ENCODE measurements at regions not wholly inside any gene's neighbourhood (a gene's known extent, or its start where the extent isn't known, plus 50 kb on each side); places are given as distances from the start of the nearest gene placed in this dataset.
"Not testable (repeated sequence)": the region's sequence is repeated elsewhere in the genome, so short reads cannot be mapped to it uniquely, and the experiment has no call there.

DNA sequence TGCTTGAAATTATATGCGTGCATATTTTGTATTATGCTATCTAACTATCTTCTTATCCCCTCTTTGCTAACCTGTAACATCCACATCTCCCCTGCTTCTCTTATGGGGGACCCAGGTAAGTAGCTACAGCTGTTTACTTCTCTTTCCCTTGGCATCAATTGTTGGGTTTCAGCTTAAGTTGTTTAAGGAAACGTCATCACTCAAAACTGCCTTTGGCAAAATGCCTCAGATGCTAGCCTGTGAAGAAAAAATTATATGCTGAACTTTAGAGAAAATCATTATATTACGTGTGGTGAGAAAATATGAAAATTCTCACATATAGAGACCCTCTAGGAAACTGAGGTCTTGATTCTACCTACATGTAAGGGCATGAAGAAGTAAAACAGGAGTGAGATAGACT lies 447.0 kb upstream of the NECTIN3 start (continued):
- no peak for TF ChIP-seq JAZF1 (CRISPR knock-in tag; IDR thresholded peaks at IDR 0.05)
- TF ChIP-seq SOX15 (CRISPR knock-in tag; IDR thresholded peaks at IDR 0.05): no peak
- no peak for TF ChIP-seq ZNF232 (CRISPR knock-in tag; IDR thresholded peaks at IDR 0.05)

DNA sequence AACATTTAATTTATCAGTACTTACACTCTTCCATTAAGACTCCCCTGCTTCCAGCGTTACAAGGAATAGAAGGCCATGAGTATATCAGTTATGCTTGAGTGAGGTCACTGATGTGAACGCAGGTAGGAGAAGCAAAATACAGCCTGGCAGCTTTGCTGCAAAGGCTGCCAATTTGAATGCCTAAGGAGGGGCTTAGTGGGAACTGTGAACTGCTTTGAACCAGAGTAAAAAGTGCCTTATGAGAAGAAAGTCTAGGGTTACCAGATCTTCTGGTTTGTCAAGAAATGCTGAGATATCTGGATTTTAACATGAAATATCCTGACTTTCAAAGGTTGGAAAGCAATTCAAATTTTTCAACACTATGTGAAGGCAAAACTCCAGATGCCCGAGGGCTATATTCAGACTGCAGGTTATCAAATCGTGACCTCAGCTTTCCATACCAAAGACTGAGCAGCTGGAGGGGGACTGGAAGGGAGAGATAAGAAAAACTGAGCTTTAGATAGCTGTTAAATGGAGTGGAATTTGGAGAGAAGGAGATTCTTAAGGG lies 446.3 kb upstream of the NECTIN3 start:
- ATAC-seq: peak; percentile 55
- Mint-ChIP-seq H3K4me3 (no peak overlapping the region), H3K4me1 (peaks cover 13% of the 10 kb centered on the region), H3K9me3 (peaks cover 8% of the 10 kb centered on the region), H3K27ac (no peak overlapping the region; the same call in 1 of the 2 replicates), H3K36me3 (no peaks in the 10 kb centered on the region), H3K27me3 (ENCODE audit: low read depth) (no peaks in the 10 kb centered on the region)
- TF ChIP-seq GRHL2 (CRISPR knock-in tag; IDR thresholded peaks at IDR 0.05; ENCODE audit: insufficient replicate concordance, severe bottlenecking) (no peak), GABPB1 (CRISPR knock-in tag; IDR thresholded peaks at IDR 0.05) (no peak), ZNF416 (CRISPR knock-in tag; IDR thresholded peaks at IDR 0.05) (no peak)
- TF ChIP-seq, protein P1, sequence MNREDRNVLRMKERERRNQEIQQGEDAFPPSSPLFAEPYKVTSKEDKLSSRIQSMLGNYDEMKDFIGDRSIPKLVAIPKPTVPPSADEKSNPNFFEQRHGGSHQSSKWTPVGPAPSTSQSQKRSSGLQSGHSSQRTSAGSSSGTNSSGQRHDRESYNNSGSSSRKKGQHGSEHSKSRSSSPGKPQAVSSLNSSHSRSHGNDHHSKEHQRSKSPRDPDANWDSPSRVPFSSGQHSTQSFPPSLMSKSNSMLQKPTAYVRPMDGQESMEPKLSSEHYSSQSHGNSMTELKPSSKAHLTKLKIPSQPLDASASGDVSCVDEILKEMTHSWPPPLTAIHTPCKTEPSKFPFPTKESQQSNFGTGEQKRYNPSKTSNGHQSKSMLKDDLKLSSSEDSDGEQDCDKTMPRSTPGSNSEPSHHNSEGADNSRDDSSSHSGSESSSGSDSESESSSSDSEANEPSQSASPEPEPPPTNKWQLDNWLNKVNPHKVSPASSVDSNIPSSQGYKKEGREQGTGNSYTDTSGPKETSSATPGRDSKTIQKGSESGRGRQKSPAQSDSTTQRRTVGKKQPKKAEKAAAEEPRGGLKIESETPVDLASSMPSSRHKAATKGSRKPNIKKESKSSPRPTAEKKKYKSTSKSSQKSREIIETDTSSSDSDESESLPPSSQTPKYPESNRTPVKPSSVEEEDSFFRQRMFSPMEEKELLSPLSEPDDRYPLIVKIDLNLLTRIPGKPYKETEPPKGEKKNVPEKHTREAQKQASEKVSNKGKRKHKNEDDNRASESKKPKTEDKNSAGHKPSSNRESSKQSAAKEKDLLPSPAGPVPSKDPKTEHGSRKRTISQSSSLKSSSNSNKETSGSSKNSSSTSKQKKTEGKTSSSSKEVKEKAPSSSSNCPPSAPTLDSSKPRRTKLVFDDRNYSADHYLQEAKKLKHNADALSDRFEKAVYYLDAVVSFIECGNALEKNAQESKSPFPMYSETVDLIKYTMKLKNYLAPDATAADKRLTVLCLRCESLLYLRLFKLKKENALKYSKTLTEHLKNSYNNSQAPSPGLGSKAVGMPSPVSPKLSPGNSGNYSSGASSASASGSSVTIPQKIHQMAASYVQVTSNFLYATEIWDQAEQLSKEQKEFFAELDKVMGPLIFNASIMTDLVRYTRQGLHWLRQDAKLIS (CRISPR knock-in tag; IDR thresholded peaks at IDR 0.05; ENCODE audit: borderline replicate concordance): no peak
- TF ChIP-seq, protein P2, sequence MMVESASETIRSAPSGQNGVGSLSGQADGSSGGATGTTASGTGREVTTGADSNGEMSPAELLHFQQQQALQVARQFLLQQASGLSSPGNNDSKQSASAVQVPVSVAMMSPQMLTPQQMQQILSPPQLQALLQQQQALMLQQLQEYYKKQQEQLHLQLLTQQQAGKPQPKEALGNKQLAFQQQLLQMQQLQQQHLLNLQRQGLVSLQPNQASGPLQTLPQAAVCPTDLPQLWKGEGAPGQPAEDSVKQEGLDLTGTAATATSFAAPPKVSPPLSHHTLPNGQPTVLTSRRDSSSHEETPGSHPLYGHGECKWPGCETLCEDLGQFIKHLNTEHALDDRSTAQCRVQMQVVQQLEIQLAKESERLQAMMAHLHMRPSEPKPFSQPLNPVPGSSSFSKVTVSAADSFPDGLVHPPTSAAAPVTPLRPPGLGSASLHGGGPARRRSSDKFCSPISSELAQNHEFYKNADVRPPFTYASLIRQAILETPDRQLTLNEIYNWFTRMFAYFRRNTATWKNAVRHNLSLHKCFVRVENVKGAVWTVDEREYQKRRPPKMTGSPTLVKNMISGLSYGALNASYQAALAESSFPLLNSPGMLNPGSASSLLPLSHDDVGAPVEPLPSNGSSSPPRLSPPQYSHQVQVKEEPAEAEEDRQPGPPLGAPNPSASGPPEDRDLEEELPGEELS (CRISPR knock-in tag; IDR thresholded peaks at IDR 0.05): no peak
- TF ChIP-seq, protein P3, sequence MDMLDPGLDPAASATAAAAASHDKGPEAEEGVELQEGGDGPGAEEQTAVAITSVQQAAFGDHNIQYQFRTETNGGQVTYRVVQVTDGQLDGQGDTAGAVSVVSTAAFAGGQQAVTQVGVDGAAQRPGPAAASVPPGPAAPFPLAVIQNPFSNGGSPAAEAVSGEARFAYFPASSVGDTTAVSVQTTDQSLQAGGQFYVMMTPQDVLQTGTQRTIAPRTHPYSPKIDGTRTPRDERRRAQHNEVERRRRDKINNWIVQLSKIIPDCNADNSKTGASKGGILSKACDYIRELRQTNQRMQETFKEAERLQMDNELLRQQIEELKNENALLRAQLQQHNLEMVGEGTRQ (CRISPR knock-in tag; IDR thresholded peaks at IDR 0.05): no peak
- ChIA-PET CTCF (no interaction called here), POLR2A (no interaction called here)
- DNase-seq (ENCODE audit: low spot score): no peak

DNA sequence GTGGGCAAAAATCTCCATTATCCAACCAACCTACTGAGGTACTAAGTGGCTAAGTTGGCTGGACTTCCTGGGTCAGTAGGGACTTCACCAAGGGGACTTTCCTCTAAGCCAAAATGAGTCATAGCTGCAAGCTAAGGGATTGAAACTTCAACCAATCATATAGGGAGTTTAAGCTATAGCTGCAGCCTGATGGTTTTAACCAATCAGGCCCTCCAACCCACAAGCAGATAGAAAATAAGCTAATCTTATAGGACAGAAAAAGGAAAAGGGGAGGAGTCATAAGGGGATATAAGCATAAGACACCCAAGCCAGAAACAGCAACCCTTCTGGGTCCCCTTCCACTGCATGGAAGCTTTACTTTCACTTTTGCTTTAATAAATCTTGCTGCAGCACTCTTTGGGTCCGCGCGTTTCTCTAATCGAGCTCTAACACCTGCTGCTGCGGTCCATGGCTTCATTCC lies 444.9 kb upstream of the NECTIN3 start:
- CTCF ChIA-PET; DNase-seq (ENCODE audit: low spot score): not testable (repeated sequence)

DNA sequence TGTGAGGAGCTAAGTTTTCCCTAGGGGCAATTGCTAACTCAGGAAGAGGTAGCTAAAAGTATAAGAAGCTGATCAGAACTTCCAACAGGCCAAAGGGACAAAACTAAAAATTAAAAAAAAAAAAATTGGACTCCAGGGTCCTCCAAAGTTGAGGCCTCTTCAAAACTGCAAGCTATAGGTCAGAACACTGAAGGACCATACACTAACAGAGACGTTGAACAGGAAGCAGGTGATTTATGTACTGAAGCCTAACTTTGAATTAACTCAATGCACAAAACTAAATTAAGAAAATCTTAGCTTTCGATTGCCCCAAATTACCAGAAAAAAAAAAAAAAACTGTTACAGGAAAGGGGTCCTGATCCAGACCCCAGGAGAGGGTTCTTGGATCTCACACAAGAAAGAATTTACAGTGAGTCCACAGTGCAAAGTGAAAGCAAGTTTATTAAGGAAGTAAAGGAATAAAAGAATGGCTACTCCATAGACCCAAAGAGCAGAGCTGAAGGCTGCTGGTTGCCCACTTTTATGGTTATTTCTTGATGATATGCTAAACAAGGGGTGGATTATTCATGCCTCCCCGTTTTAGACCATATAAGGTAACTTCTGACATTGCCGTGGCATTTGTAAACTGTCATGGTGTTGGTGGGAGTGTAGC lies 442.8 kb upstream of the NECTIN3 start:
- no peaks in the 10 kb centered on the region for H3K27me3 Mint-ChIP-seq (ENCODE audit: low read depth)
- ATAC-seq: no peak
- no peak overlapping the region for H3K27ac Mint-ChIP-seq
- H3K4me3 Mint-ChIP-seq: no peak overlapping the region
- peaks cover 17% of the 10 kb centered on the region for H3K9me3 Mint-ChIP-seq
- ChIA-PET POLR2A (interaction anchor here (0.7 kb wide), 1 partner anchor 910 kb away, joined by 5 read pairs; no protein-coding TSS in a partner anchor), CTCF (no interaction called here)
- H3K36me3 Mint-ChIP-seq: peaks cover 3% of the 10 kb centered on the region
- peaks cover 13% of the 10 kb centered on the region for H3K4me1 Mint-ChIP-seq
- no peak for DNase-seq (ENCODE audit: low spot score)
- TF ChIP-seq GRHL2 (CRISPR knock-in tag; IDR thresholded peaks at IDR 0.05; ENCODE audit: insufficient replicate concordance, severe bottlenecking) (no peak), FOXP1 (CRISPR knock-in tag; IDR thresholded peaks at IDR 0.05; ENCODE audit: borderline replicate concordance) (no peak), PRRX2 (CRISPR knock-in tag; IDR thresholded peaks at IDR 0.05) (no peak), FOXK1 (CRISPR knock-in tag; IDR thresholded peaks at IDR 0.05) (no peak)
- TF ChIP-seq, protein P3 (CRISPR knock-in tag; IDR thresholded peaks at IDR 0.05): no peak
- TF ChIP-seq, protein P4, sequence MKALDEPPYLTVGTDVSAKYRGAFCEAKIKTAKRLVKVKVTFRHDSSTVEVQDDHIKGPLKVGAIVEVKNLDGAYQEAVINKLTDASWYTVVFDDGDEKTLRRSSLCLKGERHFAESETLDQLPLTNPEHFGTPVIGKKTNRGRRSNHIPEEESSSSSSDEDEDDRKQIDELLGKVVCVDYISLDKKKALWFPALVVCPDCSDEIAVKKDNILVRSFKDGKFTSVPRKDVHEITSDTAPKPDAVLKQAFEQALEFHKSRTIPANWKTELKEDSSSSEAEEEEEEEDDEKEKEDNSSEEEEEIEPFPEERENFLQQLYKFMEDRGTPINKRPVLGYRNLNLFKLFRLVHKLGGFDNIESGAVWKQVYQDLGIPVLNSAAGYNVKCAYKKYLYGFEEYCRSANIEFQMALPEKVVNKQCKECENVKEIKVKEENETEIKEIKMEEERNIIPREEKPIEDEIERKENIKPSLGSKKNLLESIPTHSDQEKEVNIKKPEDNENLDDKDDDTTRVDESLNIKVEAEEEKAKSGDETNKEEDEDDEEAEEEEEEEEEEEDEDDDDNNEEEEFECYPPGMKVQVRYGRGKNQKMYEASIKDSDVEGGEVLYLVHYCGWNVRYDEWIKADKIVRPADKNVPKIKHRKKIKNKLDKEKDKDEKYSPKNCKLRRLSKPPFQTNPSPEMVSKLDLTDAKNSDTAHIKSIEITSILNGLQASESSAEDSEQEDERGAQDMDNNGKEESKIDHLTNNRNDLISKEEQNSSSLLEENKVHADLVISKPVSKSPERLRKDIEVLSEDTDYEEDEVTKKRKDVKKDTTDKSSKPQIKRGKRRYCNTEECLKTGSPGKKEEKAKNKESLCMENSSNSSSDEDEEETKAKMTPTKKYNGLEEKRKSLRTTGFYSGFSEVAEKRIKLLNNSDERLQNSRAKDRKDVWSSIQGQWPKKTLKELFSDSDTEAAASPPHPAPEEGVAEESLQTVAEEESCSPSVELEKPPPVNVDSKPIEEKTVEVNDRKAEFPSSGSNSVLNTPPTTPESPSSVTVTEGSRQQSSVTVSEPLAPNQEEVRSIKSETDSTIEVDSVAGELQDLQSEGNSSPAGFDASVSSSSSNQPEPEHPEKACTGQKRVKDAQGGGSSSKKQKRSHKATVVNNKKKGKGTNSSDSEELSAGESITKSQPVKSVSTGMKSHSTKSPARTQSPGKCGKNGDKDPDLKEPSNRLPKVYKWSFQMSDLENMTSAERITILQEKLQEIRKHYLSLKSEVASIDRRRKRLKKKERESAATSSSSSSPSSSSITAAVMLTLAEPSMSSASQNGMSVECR (CRISPR knock-in tag; IDR thresholded peaks at IDR 0.05; ENCODE audit: borderline replicate concordance): no peak
- TF ChIP-seq, protein P5, sequence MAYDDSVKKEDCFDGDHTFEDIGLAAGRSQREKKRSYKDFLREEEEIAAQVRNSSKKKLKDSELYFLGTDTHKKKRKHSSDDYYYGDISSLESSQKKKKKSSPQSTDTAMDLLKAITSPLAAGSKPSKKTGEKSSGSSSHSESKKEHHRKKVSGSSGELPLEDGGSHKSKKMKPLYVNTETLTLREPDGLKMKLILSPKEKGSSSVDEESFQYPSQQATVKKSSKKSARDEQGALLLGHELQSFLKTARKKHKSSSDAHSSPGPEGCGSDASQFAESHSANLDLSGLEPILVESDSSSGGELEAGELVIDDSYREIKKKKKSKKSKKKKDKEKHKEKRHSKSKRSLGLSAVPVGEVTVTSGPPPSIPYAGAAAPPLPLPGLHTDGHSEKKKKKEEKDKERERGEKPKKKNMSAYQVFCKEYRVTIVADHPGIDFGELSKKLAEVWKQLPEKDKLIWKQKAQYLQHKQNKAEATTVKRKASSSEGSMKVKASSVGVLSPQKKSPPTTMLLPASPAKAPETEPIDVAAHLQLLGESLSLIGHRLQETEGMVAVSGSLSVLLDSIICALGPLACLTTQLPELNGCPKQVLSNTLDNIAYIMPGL (CRISPR knock-in tag; IDR thresholded peaks at IDR 0.05): no peak

More for the DNA sequence above, 444.9 kb upstream of the NECTIN3 start:
- H3K4me3 Mint-ChIP-seq; H3K27ac Mint-ChIP-seq; ATAC-seq; H3K27me3 Mint-ChIP-seq (ENCODE audit: low read depth); H3K36me3 Mint-ChIP-seq; POLR2A ChIA-PET: not testable (repeated sequence)
- H3K4me1 Mint-ChIP-seq: peaks cover 13% of the 10 kb centered on the region
- peaks cover 17% of the 10 kb centered on the region for H3K9me3 Mint-ChIP-seq

All from WTC11 (cell line).